HEK293T (cell line): ENCODE measurements at regions not wholly inside any gene's neighbourhood (a gene's known extent, or its start where the extent isn't known, plus 50 kb on each side); places are given as distances from the start of the nearest gene placed in this dataset.

Source experiments
- L3MBTL2 ChIP-seq: fragments of 450-650 bp; conservative IDR thresholded peaks from 2 replicates; pipeline ENCODE4 v1.6.1; 2016; ENCODE audit warnings: mild to moderate bottlenecking
- LEF1 ChIP-seq: fragments of 450-650 bp; IDR thresholded peaks from 2 replicates; pipeline ENCODE4 v1.6.1; 2017; ENCODE audit warnings: mild to moderate bottlenecking, borderline replicate concordance

DNA sequence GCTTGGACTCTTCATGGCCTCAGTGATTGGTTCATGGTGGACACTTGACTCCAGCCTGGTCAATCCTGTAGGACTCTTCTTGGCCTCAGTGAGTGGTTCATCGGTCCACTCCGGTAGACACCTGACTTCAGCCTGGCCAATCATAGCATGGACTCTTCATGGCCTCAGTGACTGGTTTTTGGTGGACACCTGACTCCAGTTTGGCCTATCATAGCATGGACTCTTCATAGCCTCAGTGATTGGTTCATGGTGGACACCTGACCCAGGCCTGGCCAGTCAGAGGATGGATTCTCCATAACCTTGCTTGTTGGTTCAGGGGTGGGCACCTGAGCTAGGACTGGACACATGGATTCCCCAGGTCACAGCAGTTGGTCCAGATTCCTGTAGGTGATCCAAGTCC, 106.0 kb upstream of the ERCC6L2 start:
- TF ChIP-seq LEF1, result no peak
- TF ChIP-seq L3MBTL2, result no peak
